ENCODE measurements at regions not wholly inside any gene's neighbourhood (a gene's known extent, or its start where the extent isn't known, plus 50 kb on each side); places are given as distances from the start of the nearest gene placed in this dataset.

GRCh38 chr17:77371117-77371887 lies 230.5 kb downstream of the SEC14L1 start:
- Histone ChIP-seq H3K4me3 (ENCODE audit: low read depth, low read length) (no peak overlapping the region), H3K4me1 (ENCODE audit: insufficient read depth) (no peaks in the 10 kb centered on the region), H3K36me3 (ENCODE audit: insufficient read depth) (no peaks in the 10 kb centered on the region), H3K27ac (ENCODE audit: low read depth) (peak overlapping the region; percentile 87)
- no peak for DNase-seq (ENCODE audit: extremely low spot score)
- 47% methylated on average over 20 of the region's 20 CpGs for WGBS

GRCh38 chr17:77371888-77372443 lies 231.2 kb downstream of the SEC14L1 start:
- Histone ChIP-seq H3K27ac (ENCODE audit: low read depth) (peak overlapping the region; percentile 87), H3K4me1 (ENCODE audit: insufficient read depth) (no peaks in the 10 kb centered on the region), H3K4me3 (ENCODE audit: low read depth, low read length) (peak overlapping the region; percentile 76), H3K36me3 (ENCODE audit: insufficient read depth) (no peaks in the 10 kb centered on the region)
- no peak for DNase-seq (ENCODE audit: extremely low spot score)
- 35% methylated on average over 16 of the region's 16 CpGs for whole genome bisulfite sequencing

- H3K4me1 ChIP-seq (ENCODE audit: insufficient read depth) = no peaks in the 10 kb centered on the region
- H3K4me3 ChIP-seq (ENCODE audit: low read depth, low read length) = peak overlapping the region; percentile 76
- DNase-seq (ENCODE audit: extremely low spot score) = no peak
- H3K36me3 ChIP-seq (ENCODE audit: insufficient read depth) = no peaks in the 10 kb centered on the region
- under 1% methylated on average over 64 of the region's 64 CpGs for WGBS
- H3K27ac ChIP-seq (ENCODE audit: low read depth) = peak overlapping the region; percentile 87
Observed at GRCh38 chr17:77372444-77373298, 231.9 kb downstream of the SEC14L1 start.

- H3K36me3 ChIP-seq (ENCODE audit: insufficient read depth) = no peaks in the 10 kb centered on the region
- DNase-seq (ENCODE audit: extremely low spot score) = no peak
- peak overlapping the region; percentile 92 for H3K27ac ChIP-seq (ENCODE audit: low read depth)
- 1% methylated on average over 90 of the region's 90 CpGs for WGBS
- no peaks in the 10 kb centered on the region for H3K4me1 ChIP-seq (ENCODE audit: insufficient read depth)
- peak overlapping the region; percentile 76 for H3K4me3 ChIP-seq (ENCODE audit: low read depth, low read length)
Observed at GRCh38 chr17:77373299-77374169, 232.8 kb downstream of the SEC14L1 start.

GRCh38 chr17:77374170-77374936 lies 233.6 kb downstream of the SEC14L1 start:
- WGBS = 3% methylated on average over 34 of the region's 34 CpGs
- H3K36me3 ChIP-seq (ENCODE audit: insufficient read depth) = no peaks in the 10 kb centered on the region
- H3K27ac ChIP-seq (ENCODE audit: low read depth) = peak overlapping the region; percentile 92
- peak overlapping the region; percentile 76 for H3K4me3 ChIP-seq (ENCODE audit: low read depth, low read length)
- no peaks in the 10 kb centered on the region for H3K4me1 ChIP-seq (ENCODE audit: insufficient read depth)
- no peak for DNase-seq (ENCODE audit: extremely low spot score)

GRCh38 chr17:77375108-77375916 lies 234.5 kb downstream of the SEC14L1 start:
- DNase-seq (ENCODE audit: extremely low spot score) = no peak
- 30% methylated on average over 19 of the region's 19 CpGs for WGBS
- Histone ChIP-seq H3K27ac (ENCODE audit: low read depth) (peak overlapping the region; percentile 92), H3K4me1 (ENCODE audit: insufficient read depth) (no peaks in the 10 kb centered on the region), H3K4me3 (ENCODE audit: low read depth, low read length) (peak overlapping the region; percentile 76), H3K36me3 (ENCODE audit: insufficient read depth) (no peaks in the 10 kb centered on the region)

- Histone ChIP-seq H3K4me1 (ENCODE audit: insufficient read depth) (no peaks in the 10 kb centered on the region), H3K4me3 (ENCODE audit: low read depth, low read length) (peak overlapping the region; percentile 25), H3K36me3 (ENCODE audit: insufficient read depth) (no peaks in the 10 kb centered on the region), H3K27ac (ENCODE audit: low read depth) (peak overlapping the region; percentile 85)
- WGBS = 34% methylated on average over 20 of the region's 20 CpGs
- DNase-seq (ENCODE audit: extremely low spot score) = no peak
Observed at GRCh38 chr17:77375917-77376651, 235.3 kb downstream of the SEC14L1 start.

- DNase-seq (ENCODE audit: extremely low spot score) = no peak
- peaks cover 2% of the 10 kb centered on the region for H3K4me1 ChIP-seq (ENCODE audit: insufficient read depth)
- no peak overlapping the region for H3K4me3 ChIP-seq (ENCODE audit: low read depth, low read length)
- peak overlapping the region; percentile 85 for H3K27ac ChIP-seq (ENCODE audit: low read depth)
- 36% methylated on average over 31 of the region's 31 CpGs for WGBS
- no peaks in the 10 kb centered on the region for H3K36me3 ChIP-seq (ENCODE audit: insufficient read depth)
Observed at GRCh38 chr17:77376795-77377709, 236.3 kb downstream of the SEC14L1 start.

DNA sequence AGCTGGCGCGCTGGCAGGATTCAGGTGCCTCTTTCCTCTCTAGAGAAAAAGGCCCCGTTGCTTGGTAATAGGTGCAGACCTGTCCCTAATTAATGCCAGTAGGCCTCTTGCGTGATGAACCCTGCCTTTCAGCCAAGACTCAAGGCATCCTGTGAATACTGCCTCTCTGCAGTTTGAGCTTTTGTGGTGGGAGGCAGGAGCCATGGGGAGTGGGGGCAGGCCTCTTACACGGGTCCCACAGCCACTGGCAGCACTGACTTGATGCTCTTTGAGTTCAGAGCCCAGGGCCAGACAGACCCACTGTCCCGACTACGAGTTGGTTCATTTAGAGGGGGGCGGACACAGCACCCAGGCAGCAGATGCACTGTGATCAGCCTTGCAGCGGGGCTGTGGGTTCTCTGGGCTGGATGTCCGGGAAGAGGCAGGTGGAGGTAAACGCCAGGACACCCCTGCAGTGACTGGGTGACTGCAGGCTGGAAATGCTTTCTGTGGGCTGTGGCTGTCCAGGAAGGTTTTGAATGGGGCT lies 237.0 kb downstream of the SEC14L1 start:
- no peaks in the 10 kb centered on the region for H3K36me3 ChIP-seq (ENCODE audit: insufficient read depth)
- H3K4me3 ChIP-seq (ENCODE audit: low read depth, low read length) = no peak overlapping the region
- 50% methylated on average over 11 of the region's 11 CpGs for WGBS
- DNase-seq (ENCODE audit: extremely low spot score) = no peak
- H3K27ac ChIP-seq (ENCODE audit: low read depth) = peak overlapping the region; percentile 62
- peaks cover 5% of the 10 kb centered on the region for H3K4me1 ChIP-seq (ENCODE audit: insufficient read depth)

DNA sequence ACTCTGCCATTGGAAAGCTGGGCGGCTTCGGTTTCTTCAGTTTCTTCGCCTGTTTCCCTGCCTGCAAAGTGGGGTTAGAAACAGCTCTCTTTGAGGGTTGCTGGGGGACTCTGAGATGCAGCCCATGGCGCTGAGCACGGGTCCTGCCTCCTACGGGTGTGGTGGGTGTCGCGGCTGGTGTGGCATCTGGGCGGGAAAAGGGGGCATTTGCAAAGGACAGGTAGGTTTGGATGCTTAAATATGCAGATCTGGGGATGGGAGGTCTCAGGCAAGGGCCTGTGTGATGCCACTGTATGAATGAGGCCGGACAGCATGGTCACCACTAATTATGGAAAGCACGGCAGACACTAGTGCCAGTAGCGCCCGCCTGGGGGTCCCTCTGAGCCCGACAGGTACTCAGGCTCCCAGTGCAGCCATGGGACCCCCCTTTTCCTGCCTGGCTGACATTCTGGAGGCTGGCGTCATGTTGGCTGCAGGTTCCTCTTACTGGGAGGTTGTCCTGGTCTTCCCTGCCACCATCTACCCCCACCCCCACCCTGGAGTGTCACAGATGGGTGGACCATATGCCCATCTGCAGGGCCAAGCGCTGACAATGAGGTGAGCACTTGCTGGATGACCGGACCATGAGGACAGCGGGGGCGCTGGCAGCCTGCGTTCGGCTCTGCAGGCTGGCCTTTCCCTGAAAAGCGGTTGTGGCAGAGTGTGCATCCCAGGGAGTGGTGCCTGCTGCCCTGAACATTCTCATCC lies 237.7 kb downstream of the SEC14L1 start:
- DNase-seq (ENCODE audit: extremely low spot score) = no peak
- 85% methylated on average over 22 of the region's 22 CpGs for WGBS
- no peak overlapping the region for H3K27ac ChIP-seq (ENCODE audit: low read depth)
- no peak overlapping the region for H3K4me3 ChIP-seq (ENCODE audit: low read depth, low read length)
- H3K36me3 ChIP-seq (ENCODE audit: insufficient read depth) = no peaks in the 10 kb centered on the region
- H3K4me1 ChIP-seq (ENCODE audit: insufficient read depth) = peaks cover 5% of the 10 kb centered on the region
